Mammary epithelial cell (primary cell): ENCODE measurements at regions not wholly inside any gene's neighbourhood (a gene's known extent, or its start where the extent isn't known, plus 50 kb on each side); places are given as distances from the start of the nearest gene placed in this dataset.

ENCODE experiments used
- EZH2 ChIP-seq: IDR thresholded peaks from 2 replicates; pipeline ENCODE4 v1.6.1; 2012; ENCODE audit warnings: low read length, inconsistent platforms, borderline replicate concordance
- TF ChIP-seq, protein P1 (sequence below), 2 donors: IDR thresholded peaks in 1 of 2; conservative IDR thresholded peaks in 1 of 2; 2 replicates each; pipeline ENCODE4 v1.5.1; 2011 to 2012; ENCODE audit warnings: inconsistent platforms in 2 of 2, low read length in 2 of 2, mild to moderate bottlenecking in 2 of 2, control low read depth in 1 of 2, low read depth in 1 of 2; ENCODE audit not compliant: insufficient read depth in 1 of 2; ENCODE audit errors: extremely low read depth in 1 of 2

DNA sequence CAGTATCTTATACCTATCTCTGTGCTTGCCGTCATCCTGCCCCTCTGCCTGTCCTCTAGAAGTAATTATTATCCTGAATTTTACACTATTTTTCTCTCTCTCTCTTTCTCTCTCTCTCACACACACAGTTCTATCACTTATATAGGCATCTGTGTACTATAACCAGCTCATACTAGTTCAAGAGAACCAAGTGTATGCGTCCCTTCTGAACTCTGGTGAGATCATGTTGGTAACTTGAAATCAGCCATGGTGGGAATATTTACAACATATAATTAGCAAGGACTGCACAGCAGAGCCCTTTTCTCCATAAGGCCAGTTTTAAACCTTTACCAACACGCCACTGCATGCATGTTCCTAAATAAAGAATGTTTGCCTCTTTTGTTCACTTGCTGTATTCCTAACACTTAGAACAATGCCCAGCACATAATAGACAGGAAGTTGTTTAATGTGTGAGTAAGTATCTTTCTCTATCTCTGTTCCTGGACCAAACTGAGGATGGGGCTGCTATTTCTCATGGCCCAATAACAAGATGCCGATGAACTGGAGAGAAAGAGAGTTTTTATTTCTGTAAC, 51.1 kb upstream of the IL21 start:
- TF ChIP-seq, protein P1, sequence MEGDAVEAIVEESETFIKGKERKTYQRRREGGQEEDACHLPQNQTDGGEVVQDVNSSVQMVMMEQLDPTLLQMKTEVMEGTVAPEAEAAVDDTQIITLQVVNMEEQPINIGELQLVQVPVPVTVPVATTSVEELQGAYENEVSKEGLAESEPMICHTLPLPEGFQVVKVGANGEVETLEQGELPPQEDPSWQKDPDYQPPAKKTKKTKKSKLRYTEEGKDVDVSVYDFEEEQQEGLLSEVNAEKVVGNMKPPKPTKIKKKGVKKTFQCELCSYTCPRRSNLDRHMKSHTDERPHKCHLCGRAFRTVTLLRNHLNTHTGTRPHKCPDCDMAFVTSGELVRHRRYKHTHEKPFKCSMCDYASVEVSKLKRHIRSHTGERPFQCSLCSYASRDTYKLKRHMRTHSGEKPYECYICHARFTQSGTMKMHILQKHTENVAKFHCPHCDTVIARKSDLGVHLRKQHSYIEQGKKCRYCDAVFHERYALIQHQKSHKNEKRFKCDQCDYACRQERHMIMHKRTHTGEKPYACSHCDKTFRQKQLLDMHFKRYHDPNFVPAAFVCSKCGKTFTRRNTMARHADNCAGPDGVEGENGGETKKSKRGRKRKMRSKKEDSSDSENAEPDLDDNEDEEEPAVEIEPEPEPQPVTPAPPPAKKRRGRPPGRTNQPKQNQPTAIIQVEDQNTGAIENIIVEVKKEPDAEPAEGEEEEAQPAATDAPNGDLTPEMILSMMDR (conservative IDR thresholded peaks at IDR 0.05 in 1 of 2, IDR thresholded peaks at IDR 0.05 in 1 of 2; ENCODE audit: extremely low read depth in 1 of 2, insufficient read depth in 1 of 2, low read depth in 1 of 2, low read length in 2 of 2), result no peak
- no peak for TF ChIP-seq EZH2
